ENCODE measurements at regions not wholly inside any gene's neighbourhood (a gene's known extent, or its start where the extent isn't known, plus 50 kb on each side); places are given as distances from the start of the nearest gene placed in this dataset.

DNA sequence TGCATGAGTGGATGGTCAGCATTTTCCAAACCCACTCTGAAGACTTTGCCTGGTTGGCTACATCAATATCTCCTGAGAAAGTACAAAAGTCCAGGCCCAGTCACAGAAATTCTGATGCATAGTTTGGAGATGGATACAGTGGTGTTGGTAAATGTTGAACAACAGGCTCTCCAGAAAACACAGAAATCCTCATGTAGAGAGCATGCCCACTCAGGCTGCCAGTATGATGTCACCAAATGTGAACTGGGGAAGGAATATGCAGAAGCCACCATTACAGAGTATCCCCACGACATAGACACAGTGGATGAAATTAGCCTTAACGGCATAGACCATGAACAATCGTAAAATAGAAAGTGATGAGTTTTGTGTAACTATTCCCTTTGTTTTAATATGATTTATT is 97.1 kb upstream of the NXT1 start:
- TF ChIP-seq CTCF (IDR thresholded peaks at IDR 0.05) = no peak
- no peak for TF ChIP-seq POLR2AphosphoS5 (IDR thresholded peaks at IDR 0.05)
- no peak for TF ChIP-seq POLR2A (IDR thresholded peaks at IDR 0.05)
